SK-N-SH treated with all-trans-retinoic acid at 6 μM for 48 hours (cell line): ENCODE measurements at regions not wholly inside any gene's neighbourhood (a gene's known extent, or its start where the extent isn't known, plus 50 kb on each side); places are given as distances from the start of the nearest gene placed in this dataset.

Experiments used
- ATAC-seq: fragments of 200-7000 bp; cut with Tn5 transposase; 3 replicates; pipeline ENCODE4 v1.9.1; 2020; ENCODE audit warnings: mild to moderate bottlenecking, moderate library complexity
- ARNTL ChIP-seq: fragments of 450-650 bp; formaldehyde crosslinking; IDR thresholded peaks from 2 replicates; pipeline ENCODE4 v1.5.0; 2020; ENCODE audit warnings: low read depth, mild to moderate bottlenecking, moderate library complexity, borderline replicate concordance
- BACH2 ChIP-seq: fragments of 250-450 bp; sonication (Bioruptor Pico); IDR thresholded peaks from 2 replicates; pipeline ENCODE4 v1.9.0; 2021; ENCODE audit warnings: mild to moderate bottlenecking, borderline replicate concordance
- CSDC2 ChIP-seq: fragments of 250-450 bp; sonication (Bioruptor Pico); IDR thresholded peaks from 2 replicates; pipeline ENCODE4 v1.5.0; 2020; ENCODE audit warnings: mild to moderate bottlenecking, moderate library complexity
- ESRRG ChIP-seq: fragments of 250-450 bp; sonication (Bioruptor Pico); IDR thresholded peaks from 2 replicates; pipeline ENCODE4 v1.6.1; 2021; ENCODE audit warnings: mild to moderate bottlenecking
- GLIS3 ChIP-seq: fragments of 250-450 bp; sonication (Bioruptor Pico); IDR thresholded peaks from 2 replicates; pipeline ENCODE4 v1.5.0; 2020; ENCODE audit warnings: mild to moderate bottlenecking, moderate library complexity
- ISL1 ChIP-seq: fragments of 250-450 bp; sonication (Bioruptor Pico); IDR thresholded peaks from 2 replicates; pipeline ENCODE4 v2.1.2; 2022; ENCODE audit warnings: mild to moderate bottlenecking, moderate library complexity
- OSR1 ChIP-seq: fragments of 250-450 bp; sonication (Bioruptor Pico); IDR thresholded peaks from 2 replicates; pipeline ENCODE4 v1.8.0; 2022; ENCODE audit warnings: moderate library complexity, mild to moderate bottlenecking, inconsistent platforms
- PPARA ChIP-seq: fragments of 250-450 bp; sonication (Bioruptor Pico); IDR thresholded peaks from 2 replicates; pipeline ENCODE4 v1.5.0; 2020; ENCODE audit warnings: mild to moderate bottlenecking, borderline replicate concordance
- RARB ChIP-seq: fragments of 250-450 bp; sonication (Bioruptor Pico); IDR thresholded peaks from 2 replicates; pipeline ENCODE4 v1.8.0; 2021; ENCODE audit warnings: mild to moderate bottlenecking, moderate library complexity
- SNAI2 ChIP-seq: fragments of 250-450 bp; sonication (Bioruptor Pico); IDR thresholded peaks from 2 replicates; pipeline ENCODE4 v1.5.0; 2020; ENCODE audit warnings: mild to moderate bottlenecking, moderate library complexity
- TCF4 ChIP-seq: fragments of 250-450 bp; sonication (Bioruptor Pico); IDR thresholded peaks from 2 replicates; pipeline ENCODE4 v1.8.0; 2021; ENCODE audit warnings: mild to moderate bottlenecking, moderate library complexity, borderline replicate concordance
- TOX ChIP-seq: fragments of 250-450 bp; sonication (Bioruptor Pico); IDR thresholded peaks from 2 replicates; pipeline ENCODE4 v1.8.0; 2021; ENCODE audit warnings: mild to moderate bottlenecking, moderate library complexity, borderline replicate concordance
- ZC3H10 ChIP-seq: fragments of 250-450 bp; sonication (Bioruptor Pico); IDR thresholded peaks from 2 replicates; pipeline ENCODE4 v1.5.1; 2021; ENCODE audit warnings: mild to moderate bottlenecking, moderate library complexity
- ZFP3 ChIP-seq: fragments of 250-450 bp; sonication (Bioruptor Pico); IDR thresholded peaks from 2 replicates; pipeline ENCODE4 v1.5.0; 2020; ENCODE audit warnings: mild to moderate bottlenecking, moderate library complexity
- ZFP30 ChIP-seq: fragments of 450-650 bp; formaldehyde crosslinking; IDR thresholded peaks from 2 replicates; pipeline ENCODE4 v1.5.0; 2022; ENCODE audit warnings: mild to moderate bottlenecking, moderate library complexity
- ZNF565 ChIP-seq: fragments of 450-650 bp; formaldehyde crosslinking; conservative IDR thresholded peaks from 2 replicates; pipeline ENCODE4 v1.5.0; 2020; ENCODE audit warnings: low read depth, mild to moderate bottlenecking, moderate library complexity
- ZNF70 ChIP-seq: fragments of 450-650 bp; formaldehyde crosslinking; IDR thresholded peaks from 2 replicates; pipeline ENCODE4 v1.5.0; 2020; ENCODE audit warnings: mild to moderate bottlenecking, moderate library complexity
- ZNF8 ChIP-seq: fragments of 450-650 bp; formaldehyde crosslinking; IDR thresholded peaks from 2 replicates; pipeline ENCODE4 v1.5.0; 2020; ENCODE audit warnings: mild to moderate bottlenecking, moderate library complexity
- TF ChIP-seq, protein P1 (sequence below): fragments of 250-450 bp; sonication (Bioruptor Pico); IDR thresholded peaks from 2 replicates; pipeline ENCODE4 v1.5.0; 2020; ENCODE audit warnings: mild to moderate bottlenecking, moderate library complexity
- TF ChIP-seq, protein P2 (sequence below): fragments of 250-450 bp; sonication (Bioruptor Pico); IDR thresholded peaks from 2 replicates; pipeline ENCODE4 v1.5.1; 2020; ENCODE audit warnings: low read depth, mild to moderate bottlenecking, moderate library complexity
- TF ChIP-seq, protein P3 (sequence below): fragments of 250-450 bp; sonication (Bioruptor Pico); IDR thresholded peaks from 2 replicates; pipeline ENCODE4 v1.8.0; 2020; ENCODE audit warnings: mild to moderate bottlenecking, moderate library complexity, borderline replicate concordance

DNA sequence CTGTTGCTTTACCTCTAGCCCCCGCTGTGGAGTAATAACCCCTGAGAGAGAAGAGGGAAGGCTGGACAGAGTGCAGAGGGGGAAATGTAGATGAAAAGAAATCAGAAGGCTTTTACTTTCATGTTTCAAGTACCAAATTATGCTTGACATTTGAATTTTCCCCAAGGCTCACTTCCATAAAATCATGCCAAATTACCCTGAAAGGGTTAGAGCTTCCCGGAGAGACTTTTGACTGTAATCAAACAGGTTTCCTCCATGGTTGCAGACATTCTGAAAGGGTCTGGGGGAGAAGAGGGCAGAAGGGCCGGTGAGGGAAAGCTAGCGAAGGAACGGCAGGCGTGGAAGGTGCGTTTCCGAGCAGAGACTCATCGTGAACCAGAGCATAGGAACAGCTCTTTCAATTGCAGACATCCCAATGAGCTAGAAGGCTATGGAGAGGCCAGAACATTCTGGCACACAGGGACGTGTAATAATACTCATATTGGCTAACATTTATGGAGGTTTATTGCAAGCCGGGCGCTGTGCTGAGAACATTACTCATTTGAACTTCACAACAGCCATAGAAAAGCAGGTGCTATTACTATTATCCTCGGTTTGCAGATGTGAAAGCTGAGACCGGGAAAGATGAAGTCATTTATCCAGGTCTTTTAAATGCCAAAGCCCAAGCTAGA lies 620.8 kb upstream of the AUTS2 start:
- no peak for ATAC-seq
- TF ChIP-seq ZFP30 (CRISPR knock-in tag) (no peak), OSR1 (no peak), BACH2 (CRISPR knock-in tag) (no peak), CSDC2 (CRISPR knock-in tag) (no peak), ZFP3 (CRISPR knock-in tag) (no peak), ESRRG (CRISPR knock-in tag) (no peak), ISL1 (no peak), ZNF565 (CRISPR knock-in tag) (no peak), ZC3H10 (CRISPR knock-in tag) (no peak), GLIS3 (CRISPR knock-in tag) (no peak), ZNF70 (no peak), TCF4 (CRISPR knock-in tag) (no peak), ARNTL (CRISPR knock-in tag) (no peak), RARB (no peak), ZNF8 (no peak), TOX (no peak)
- TF ChIP-seq, protein P1, sequence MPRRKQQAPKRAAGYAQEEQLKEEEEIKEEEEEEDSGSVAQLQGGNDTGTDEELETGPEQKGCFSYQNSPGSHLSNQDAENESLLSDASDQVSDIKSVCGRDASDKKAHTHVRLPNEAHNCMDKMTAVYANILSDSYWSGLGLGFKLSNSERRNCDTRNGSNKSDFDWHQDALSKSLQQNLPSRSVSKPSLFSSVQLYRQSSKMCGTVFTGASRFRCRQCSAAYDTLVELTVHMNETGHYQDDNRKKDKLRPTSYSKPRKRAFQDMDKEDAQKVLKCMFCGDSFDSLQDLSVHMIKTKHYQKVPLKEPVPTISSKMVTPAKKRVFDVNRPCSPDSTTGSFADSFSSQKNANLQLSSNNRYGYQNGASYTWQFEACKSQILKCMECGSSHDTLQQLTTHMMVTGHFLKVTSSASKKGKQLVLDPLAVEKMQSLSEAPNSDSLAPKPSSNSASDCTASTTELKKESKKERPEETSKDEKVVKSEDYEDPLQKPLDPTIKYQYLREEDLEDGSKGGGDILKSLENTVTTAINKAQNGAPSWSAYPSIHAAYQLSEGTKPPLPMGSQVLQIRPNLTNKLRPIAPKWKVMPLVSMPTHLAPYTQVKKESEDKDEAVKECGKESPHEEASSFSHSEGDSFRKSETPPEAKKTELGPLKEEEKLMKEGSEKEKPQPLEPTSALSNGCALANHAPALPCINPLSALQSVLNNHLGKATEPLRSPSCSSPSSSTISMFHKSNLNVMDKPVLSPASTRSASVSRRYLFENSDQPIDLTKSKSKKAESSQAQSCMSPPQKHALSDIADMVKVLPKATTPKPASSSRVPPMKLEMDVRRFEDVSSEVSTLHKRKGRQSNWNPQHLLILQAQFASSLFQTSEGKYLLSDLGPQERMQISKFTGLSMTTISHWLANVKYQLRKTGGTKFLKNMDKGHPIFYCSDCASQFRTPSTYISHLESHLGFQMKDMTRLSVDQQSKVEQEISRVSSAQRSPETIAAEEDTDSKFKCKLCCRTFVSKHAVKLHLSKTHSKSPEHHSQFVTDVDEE (CRISPR knock-in tag), result no peak
- TF ChIP-seq, protein P2, sequence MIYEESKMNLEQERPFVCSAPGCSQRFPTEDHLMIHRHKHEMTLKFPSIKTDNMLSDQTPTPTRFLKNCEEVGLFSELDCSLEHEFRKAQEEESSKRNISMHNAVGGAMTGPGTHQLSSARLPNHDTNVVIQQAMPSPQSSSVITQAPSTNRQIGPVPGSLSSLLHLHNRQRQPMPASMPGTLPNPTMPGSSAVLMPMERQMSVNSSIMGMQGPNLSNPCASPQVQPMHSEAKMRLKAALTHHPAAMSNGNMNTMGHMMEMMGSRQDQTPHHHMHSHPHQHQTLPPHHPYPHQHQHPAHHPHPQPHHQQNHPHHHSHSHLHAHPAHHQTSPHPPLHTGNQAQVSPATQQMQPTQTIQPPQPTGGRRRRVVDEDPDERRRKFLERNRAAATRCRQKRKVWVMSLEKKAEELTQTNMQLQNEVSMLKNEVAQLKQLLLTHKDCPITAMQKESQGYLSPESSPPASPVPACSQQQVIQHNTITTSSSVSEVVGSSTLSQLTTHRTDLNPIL (CRISPR knock-in tag), result no peak
- TF ChIP-seq, protein P3, sequence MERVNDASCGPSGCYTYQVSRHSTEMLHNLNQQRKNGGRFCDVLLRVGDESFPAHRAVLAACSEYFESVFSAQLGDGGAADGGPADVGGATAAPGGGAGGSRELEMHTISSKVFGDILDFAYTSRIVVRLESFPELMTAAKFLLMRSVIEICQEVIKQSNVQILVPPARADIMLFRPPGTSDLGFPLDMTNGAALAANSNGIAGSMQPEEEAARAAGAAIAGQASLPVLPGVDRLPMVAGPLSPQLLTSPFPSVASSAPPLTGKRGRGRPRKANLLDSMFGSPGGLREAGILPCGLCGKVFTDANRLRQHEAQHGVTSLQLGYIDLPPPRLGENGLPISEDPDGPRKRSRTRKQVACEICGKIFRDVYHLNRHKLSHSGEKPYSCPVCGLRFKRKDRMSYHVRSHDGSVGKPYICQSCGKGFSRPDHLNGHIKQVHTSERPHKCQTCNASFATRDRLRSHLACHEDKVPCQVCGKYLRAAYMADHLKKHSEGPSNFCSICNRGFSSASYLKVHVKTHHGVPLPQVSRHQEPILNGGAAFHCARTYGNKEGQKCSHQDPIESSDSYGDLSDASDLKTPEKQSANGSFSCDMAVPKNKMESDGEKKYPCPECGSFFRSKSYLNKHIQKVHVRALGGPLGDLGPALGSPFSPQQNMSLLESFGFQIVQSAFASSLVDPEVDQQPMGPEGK (CRISPR knock-in tag), result no peak

DNA sequence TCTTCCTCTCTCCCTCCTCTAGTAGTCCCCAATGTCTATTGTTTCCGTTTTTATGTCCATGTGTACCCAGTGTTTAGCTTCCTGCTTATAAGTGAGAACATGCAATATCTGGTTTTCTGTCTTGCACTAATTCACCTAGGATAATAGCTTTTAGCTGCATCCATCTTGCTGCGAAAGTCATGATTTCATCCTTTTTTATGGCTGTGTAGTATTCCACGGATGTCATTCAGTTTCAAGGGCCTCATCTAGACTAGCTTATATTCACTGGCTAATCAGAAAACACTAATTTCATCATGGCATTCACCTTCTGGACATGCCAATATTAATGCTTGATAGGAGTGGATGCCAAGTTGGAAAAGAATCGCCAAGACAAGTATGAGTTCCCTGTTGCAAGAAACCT lies 619.6 kb upstream of the AUTS2 start:
- no peak for TF ChIP-seq OSR1
- TF ChIP-seq, protein P1 (CRISPR knock-in tag), result no peak
- no peak for ATAC-seq

DNA sequence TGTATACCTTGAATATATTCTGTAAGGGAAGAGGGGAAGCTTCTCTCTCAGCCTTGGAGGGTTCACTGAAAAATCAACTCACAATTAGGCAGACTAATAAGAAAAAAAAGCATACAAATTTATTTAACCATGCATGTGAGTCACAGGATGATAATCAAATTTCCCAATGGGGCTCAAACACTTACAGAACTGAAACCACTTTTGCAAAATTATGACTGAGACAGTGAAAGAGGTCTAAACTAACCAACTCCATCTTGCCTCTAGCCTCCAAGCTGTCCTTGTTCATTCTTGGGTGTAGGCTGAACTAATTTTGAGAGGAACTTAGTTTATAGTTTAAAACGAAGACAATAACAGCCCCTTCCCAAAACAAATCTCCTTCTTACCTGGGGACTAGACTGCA lies 618.3 kb upstream of the AUTS2 start:
- ATAC-seq, result peak; percentile 70
- no peak for TF ChIP-seq ZC3H10 (CRISPR knock-in tag)
- no peak for TF ChIP-seq GLIS3 (CRISPR knock-in tag)
- TF ChIP-seq BACH2 (CRISPR knock-in tag), result no peak
- no peak for TF ChIP-seq TOX
- no peak for TF ChIP-seq ZNF70
- no peak for TF ChIP-seq ARNTL (CRISPR knock-in tag)
- no peak for TF ChIP-seq ESRRG (CRISPR knock-in tag)
- TF ChIP-seq OSR1, result no peak
- TF ChIP-seq ZFP3 (CRISPR knock-in tag), result no peak
- TF ChIP-seq, protein P1 (CRISPR knock-in tag), result no peak
- no peak for TF ChIP-seq PPARA
- TF ChIP-seq ZNF565 (CRISPR knock-in tag), result no peak
- no peak for TF ChIP-seq TCF4 (CRISPR knock-in tag)
- TF ChIP-seq SNAI2 (CRISPR knock-in tag), result no peak
- no peak for TF ChIP-seq RARB
- TF ChIP-seq, protein P3 (CRISPR knock-in tag), result no peak
- TF ChIP-seq ZNF8, result no peak
